GM21717 (cell line): ENCODE measurements at regions not wholly inside any gene's neighbourhood (a gene's known extent, or its start where the extent isn't known, plus 50 kb on each side); places are given as distances from the start of the nearest gene placed in this dataset.
"Not testable (repeated sequence)": the region's sequence is repeated elsewhere in the genome, so short reads cannot be mapped to it uniquely, and the experiment has no call there.

Experiments
- ATAC-seq: cut with Tn5 transposase; IDR thresholded peaks from one replicate; pipeline ENCODE4 v1.9.1; 2021; ENCODE audit warnings: mild to moderate bottlenecking, moderate library complexity; ENCODE audit not compliant: unreplicated experiment

- no peak for ATAC-seq
Observed at GRCh38 chr2:175690113-175690837, 311.8 kb downstream of the LNPK start.

GRCh38 chr2:175688243-175688642, 313.8 kb downstream of the LNPK start:
- ATAC-seq, result no peak

GRCh38 chr2:175687465-175687864, 314.6 kb downstream of the LNPK start:
- ATAC-seq, result no peak

- ATAC-seq, result no peak
Observed at GRCh38 chr2:175686002-175686401, 316.1 kb downstream of the LNPK start.

- ATAC-seq, result no peak
Observed at GRCh38 chr2:175684466-175684865, 317.6 kb downstream of the LNPK start.

- no peak for ATAC-seq
Observed at GRCh38 chr2:175679728-175680127, 322.3 kb downstream of the LNPK start.

GRCh38 chr2:175679231-175679630, 322.8 kb downstream of the LNPK start:
- no peak for ATAC-seq

GRCh38 chr2:175677880-175678279, 324.2 kb downstream of the LNPK start:
- no peak for ATAC-seq

GRCh38 chr2:175676813-175677212, 325.3 kb downstream of the LNPK start:
- no peak for ATAC-seq

GRCh38 chr2:175668804-175669203, 333.3 kb downstream of the LNPK start:
- ATAC-seq, result not testable (repeated sequence)

- ATAC-seq, result no peak
Observed at GRCh38 chr2:175662335-175662734, 339.7 kb downstream of the LNPK start.

- no peak for ATAC-seq
Observed at GRCh38 chr2:175648577-175649063, 353.4 kb downstream of the LNPK start.

- no peak for ATAC-seq
Observed at GRCh38 chr2:175647058-175647457, 355.0 kb downstream of the LNPK start.

GRCh38 chr2:175640655-175641054, 361.4 kb downstream of the LNPK start:
- ATAC-seq, result no peak

GRCh38 chr2:175633227-175633626, 368.8 kb downstream of the LNPK start:
- ATAC-seq, result no peak

GRCh38 chr2:175631245-175631623, 370.8 kb downstream of the LNPK start:
- no peak for ATAC-seq

GRCh38 chr2:175630280-175631244, 371.5 kb downstream of the LNPK start:
- no peak for ATAC-seq

GRCh38 chr2:175628243-175628642, 373.8 kb downstream of the LNPK start:
- ATAC-seq, result no peak

- ATAC-seq, result no peak
Observed at GRCh38 chr2:175627405-175627804, 374.7 kb downstream of the LNPK start.

GRCh38 chr2:175626796-175627195, 375.3 kb downstream of the LNPK start:
- no peak for ATAC-seq

- no peak for ATAC-seq
Observed at GRCh38 chr2:175624785-175625184, 377.3 kb downstream of the LNPK start.
